NCI-H2029 (cell line): ENCODE measurements at regions not wholly inside any gene's neighbourhood (a gene's known extent, or its start where the extent isn't known, plus 50 kb on each side); places are given as distances from the start of the nearest gene placed in this dataset.
A peak's percentile ranks its signal among the peaks of the same experiment; 100 is the strongest.

Source experiments
- DNase-seq: peaks from one replicate; lab custom pipeline; 2025; lab: John Stamatoyannopoulos, UW

- DNase-seq = peak; percentile 55
Observed at GRCh38 chr3:176430244-176431037, 766.8 kb downstream of the TBL1XR1 start.

- DNase-seq = no peak
Observed at GRCh38 chr3:176428552-176428951, 768.7 kb downstream of the TBL1XR1 start.

GRCh38 chr3:176426371-176426770 is 770.9 kb downstream of the TBL1XR1 start:
- DNase-seq = no peak

- no peak for DNase-seq
Observed at GRCh38 chr3:176416870-176417269, 780.4 kb downstream of the TBL1XR1 start.

GRCh38 chr3:176415661-176416295 is 781.5 kb downstream of the TBL1XR1 start:
- DNase-seq = no peak

- DNase-seq = no peak
Observed at GRCh38 chr3:176412771-176413170, 784.5 kb downstream of the TBL1XR1 start.

- no peak for DNase-seq
Observed at GRCh38 chr3:176403531-176403930, 793.8 kb downstream of the TBL1XR1 start.

GRCh38 chr3:176401211-176401610 is 796.1 kb downstream of the TBL1XR1 start:
- DNase-seq = no peak

GRCh38 chr3:176399193-176399592 is 798.1 kb downstream of the TBL1XR1 start:
- no peak for DNase-seq

- DNase-seq = no peak
Observed at GRCh38 chr3:176395240-176395639, 802.0 kb downstream of the TBL1XR1 start.

GRCh38 chr3:176378789-176379188 is 818.5 kb downstream of the TBL1XR1 start:
- DNase-seq = no peak

GRCh38 chr3:176376531-176376930 is 820.8 kb downstream of the TBL1XR1 start:
- DNase-seq = peak; percentile 45

- DNase-seq = no peak
Observed at GRCh38 chr3:176375519-176375918, 821.8 kb downstream of the TBL1XR1 start.

GRCh38 chr3:176362191-176362731 is 835.0 kb downstream of the TBL1XR1 start:
- DNase-seq = no peak

- DNase-seq = no peak
Observed at GRCh38 chr3:176359211-176359610, 838.1 kb downstream of the TBL1XR1 start.

- no peak for DNase-seq
Observed at GRCh38 chr3:176357891-176358290, 839.4 kb downstream of the TBL1XR1 start.

GRCh38 chr3:176354843-176355242 is 842.4 kb downstream of the TBL1XR1 start:
- DNase-seq = no peak

- DNase-seq = no peak
Observed at GRCh38 chr3:176352716-176353334, 844.5 kb downstream of the TBL1XR1 start.

GRCh38 chr3:176351408-176351807 is 845.9 kb downstream of the TBL1XR1 start:
- no peak for DNase-seq

- no peak for DNase-seq
Observed at GRCh38 chr3:176349706-176350105, 847.6 kb downstream of the TBL1XR1 start.

GRCh38 chr3:176347424-176348146 is 849.7 kb downstream of the TBL1XR1 start:
- DNase-seq = no peak

GRCh38 chr3:176341963-176342362 is 855.3 kb downstream of the TBL1XR1 start:
- no peak for DNase-seq
